K562 (cell line): ENCODE measurements at regions not wholly inside any gene's neighbourhood (a gene's known extent, or its start where the extent isn't known, plus 50 kb on each side); places are given as distances from the start of the nearest gene placed in this dataset.

Experiments
- KLF6 ChIP-seq: fragments of 250-450 bp; sonication (Bioruptor Pico); IDR thresholded peaks from 2 replicates; pipeline ENCODE4 v1.4.0; 2020; ENCODE audit warnings: mild to moderate bottlenecking, moderate library complexity, borderline replicate concordance
- MYNN ChIP-seq, 2 experiments: sonication (generic); formaldehyde crosslinking in 1 of 2; IDR thresholded peaks; 2 replicates each; pipeline versions ENCODE4 v1.5.0 to v1.6.1; 2016 to 2020; ENCODE audit warnings: antibody characterized with exemption in 1 of 2, missing genetic modification reagents in 1 of 2
- RBM22 ChIP-seq: fragments of 200-400 bp; formaldehyde crosslinking; IDR thresholded peaks from 2 replicates; pipeline ENCODE4 v1.6.1; 2018; ENCODE audit warnings: low read length, low read depth; ENCODE audit not compliant: poor library complexity, severe bottlenecking
- THRAP3 ChIP-seq: fragments of 450-650 bp; IDR thresholded peaks from 2 replicates; pipeline ENCODE4 v1.6.1; 2016; ENCODE audit warnings: mild to moderate bottlenecking, inconsistent platforms, borderline replicate concordance
- YBX1 ChIP-seq: fragments of 450-650 bp; IDR thresholded peaks from 2 replicates; pipeline ENCODE4 v1.7.1; 2016; ENCODE audit warnings: mild to moderate bottlenecking
- ZNF121 ChIP-seq: sonication (generic); formaldehyde crosslinking; conservative IDR thresholded peaks from 2 replicates; pipeline ENCODE4 v1.8.0; 2022; ENCODE audit warnings: missing genetic modification reagents
- ZNF232 ChIP-seq: sonication (generic); formaldehyde crosslinking; IDR thresholded peaks from 2 replicates; pipeline ENCODE4 v1.8.0; 2022; ENCODE audit warnings: mild to moderate bottlenecking, missing genetic modification reagents
- TF ChIP-seq, protein P1 (sequence below): sonication (generic); formaldehyde crosslinking; IDR thresholded peaks from 2 replicates; pipeline ENCODE4 v1.8.0; 2022; ENCODE audit warnings: missing genetic modification reagents, mild to moderate bottlenecking, borderline replicate concordance
- TF ChIP-seq, protein P2 (sequence below): fragments of 250-450 bp; sonication (Bioruptor Pico); IDR thresholded peaks from 2 replicates; pipeline ENCODE4 v1.8.0; 2021; ENCODE audit warnings: mild to moderate bottlenecking, moderate library complexity

DNA sequence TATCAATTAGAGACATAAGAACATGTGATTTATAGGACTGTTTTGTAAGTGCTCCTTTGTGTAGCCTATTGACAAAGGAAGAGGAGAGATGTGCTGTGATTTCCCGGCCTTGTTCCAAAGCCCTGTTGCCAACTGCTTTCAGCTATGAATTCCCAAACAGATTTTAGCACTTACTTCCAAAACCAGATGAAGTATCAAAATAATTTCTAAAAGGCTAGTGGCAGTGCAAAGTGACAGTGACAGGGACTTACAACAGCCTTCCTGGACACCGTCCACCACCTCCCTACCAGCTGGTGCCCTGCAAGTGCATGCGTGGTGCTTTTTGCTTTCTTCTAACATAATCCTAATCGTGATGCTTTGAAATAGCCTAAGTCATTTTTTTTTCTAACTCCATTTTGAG lies 254.1 kb upstream of the ACTBL2 start (continued):
- TF ChIP-seq, protein P1, sequence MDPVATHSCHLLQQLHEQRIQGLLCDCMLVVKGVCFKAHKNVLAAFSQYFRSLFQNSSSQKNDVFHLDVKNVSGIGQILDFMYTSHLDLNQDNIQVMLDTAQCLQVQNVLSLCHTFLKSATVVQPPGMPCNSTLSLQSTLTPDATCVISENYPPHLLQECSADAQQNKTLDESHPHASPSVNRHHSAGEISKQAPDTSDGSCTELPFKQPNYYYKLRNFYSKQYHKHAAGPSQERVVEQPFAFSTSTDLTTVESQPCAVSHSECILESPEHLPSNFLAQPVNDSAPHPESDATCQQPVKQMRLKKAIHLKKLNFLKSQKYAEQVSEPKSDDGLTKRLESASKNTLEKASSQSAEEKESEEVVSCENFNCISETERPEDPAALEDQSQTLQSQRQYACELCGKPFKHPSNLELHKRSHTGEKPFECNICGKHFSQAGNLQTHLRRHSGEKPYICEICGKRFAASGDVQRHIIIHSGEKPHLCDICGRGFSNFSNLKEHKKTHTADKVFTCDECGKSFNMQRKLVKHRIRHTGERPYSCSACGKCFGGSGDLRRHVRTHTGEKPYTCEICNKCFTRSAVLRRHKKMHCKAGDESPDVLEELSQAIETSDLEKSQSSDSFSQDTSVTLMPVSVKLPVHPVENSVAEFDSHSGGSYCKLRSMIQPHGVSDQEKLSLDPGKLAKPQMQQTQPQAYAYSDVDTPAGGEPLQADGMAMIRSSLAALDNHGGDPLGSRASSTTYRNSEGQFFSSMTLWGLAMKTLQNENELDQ (CRISPR knock-in tag): no peak
- TF ChIP-seq ZNF121 (CRISPR knock-in tag): no peak
- TF ChIP-seq ZNF232: no peak
- TF ChIP-seq, protein P2, sequence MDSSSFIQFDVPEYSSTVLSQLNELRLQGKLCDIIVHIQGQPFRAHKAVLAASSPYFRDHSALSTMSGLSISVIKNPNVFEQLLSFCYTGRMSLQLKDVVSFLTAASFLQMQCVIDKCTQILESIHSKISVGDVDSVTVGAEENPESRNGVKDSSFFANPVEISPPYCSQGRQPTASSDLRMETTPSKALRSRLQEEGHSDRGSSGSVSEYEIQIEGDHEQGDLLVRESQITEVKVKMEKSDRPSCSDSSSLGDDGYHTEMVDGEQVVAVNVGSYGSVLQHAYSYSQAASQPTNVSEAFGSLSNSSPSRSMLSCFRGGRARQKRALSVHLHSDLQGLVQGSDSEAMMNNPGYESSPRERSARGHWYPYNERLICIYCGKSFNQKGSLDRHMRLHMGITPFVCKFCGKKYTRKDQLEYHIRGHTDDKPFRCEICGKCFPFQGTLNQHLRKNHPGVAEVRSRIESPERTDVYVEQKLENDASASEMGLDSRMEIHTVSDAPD (CRISPR knock-in tag): no peak
- TF ChIP-seq MYNN (IDR thresholded peaks at IDR 0.05): no peak
- no peak for TF ChIP-seq MYNN (CRISPR knock-in tag; IDR thresholded peaks at IDR 0.05)
- no peak for TF ChIP-seq THRAP3
- TF ChIP-seq RBM22: no peak
- TF ChIP-seq KLF6: no peak
- TF ChIP-seq YBX1: no peak
- TF ChIP-seq, all 486 proteins: peak for 0
